ELF-1 (cell line): ENCODE measurements at regions not wholly inside any gene's neighbourhood (a gene's known extent, or its start where the extent isn't known, plus 50 kb on each side); places are given as distances from the start of the nearest gene placed in this dataset.

Experiments used
- DNase-seq: peaks from one replicate; pipeline ENCODE4 v3.0.0-alpha.2; 2016; ENCODE audit warnings: low read depth, low spot score

GRCh38 chr17:72407931-72408330 is 287.1 kb downstream of the SOX9 start:
- DNase-seq = no peak

DNA sequence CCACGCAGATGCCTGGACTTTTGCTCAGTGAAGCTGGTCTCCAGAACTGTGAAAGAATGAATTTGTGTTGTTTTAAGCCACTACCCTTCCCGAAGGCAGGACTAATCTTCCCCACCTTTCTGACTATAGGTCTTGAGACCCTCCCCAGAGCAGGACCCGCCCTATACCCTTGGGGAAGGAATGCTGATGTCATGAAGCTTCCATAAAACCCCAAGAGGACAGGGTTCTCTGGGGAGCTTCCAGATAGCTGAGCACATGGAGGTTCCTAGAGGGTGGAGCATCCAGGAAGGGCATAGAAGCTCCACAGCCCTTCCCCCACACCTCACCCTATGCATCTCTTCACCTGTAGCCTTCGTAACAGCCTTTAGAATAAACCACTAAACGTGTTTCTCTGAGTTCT is 287.8 kb downstream of the SOX9 start:
- DNase-seq = no peak

DNA sequence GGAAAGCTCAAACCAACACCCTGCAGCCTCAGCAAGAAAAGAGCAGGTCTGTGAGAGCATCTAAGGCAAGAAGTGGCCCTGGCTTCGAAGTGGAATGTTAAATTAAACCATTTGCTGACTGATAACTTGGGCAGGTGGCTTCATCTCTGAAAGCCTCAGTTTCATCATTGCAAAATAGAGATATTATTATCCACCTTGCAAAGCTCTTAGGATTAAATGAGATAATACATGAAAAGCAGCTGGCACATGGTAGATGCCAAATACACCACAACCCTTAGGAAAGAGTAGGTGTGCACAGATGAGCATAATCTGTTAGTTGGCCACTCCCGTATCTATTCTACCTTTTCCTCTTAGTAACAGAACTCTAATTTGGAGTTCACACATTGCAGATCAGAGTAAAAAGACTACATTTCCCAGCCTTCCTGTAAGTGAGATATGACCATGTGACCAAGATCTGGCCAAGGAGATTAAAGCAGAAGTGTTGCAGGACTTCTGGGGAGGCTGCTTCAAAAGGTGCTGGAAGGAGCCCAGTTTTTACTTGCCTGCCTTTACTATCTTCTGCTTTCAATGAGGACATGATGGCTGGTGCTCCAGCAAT is 288.7 kb downstream of the SOX9 start:
- no peak for DNase-seq

GRCh38 chr17:72411124-72411563 is 290.3 kb downstream of the SOX9 start:
- DNase-seq = no peak

DNA sequence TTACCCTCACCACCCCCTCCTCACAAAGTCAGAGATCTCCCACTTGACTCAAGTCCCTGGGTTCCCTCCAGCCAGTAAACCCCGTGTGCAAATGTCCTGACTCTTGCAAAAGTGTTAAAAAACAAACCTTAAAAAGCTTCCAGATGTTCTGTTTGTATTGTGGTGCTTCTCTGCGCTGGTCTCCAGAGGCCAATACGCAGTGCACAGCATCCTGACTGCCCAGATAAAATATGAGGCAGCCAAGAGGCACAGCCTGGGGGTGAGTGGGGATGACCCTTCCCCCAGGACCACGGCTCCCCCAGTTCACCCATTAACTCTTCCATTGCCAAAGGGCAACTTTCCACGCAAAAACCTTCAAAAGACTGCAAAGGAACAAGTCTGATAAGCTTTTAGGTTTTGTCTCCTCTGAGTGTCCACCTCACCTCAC is 291.8 kb downstream of the SOX9 start:
- no peak for DNase-seq

- no peak for DNase-seq
Observed at GRCh38 chr17:72413077-72414031, 292.5 kb downstream of the SOX9 start.

DNA sequence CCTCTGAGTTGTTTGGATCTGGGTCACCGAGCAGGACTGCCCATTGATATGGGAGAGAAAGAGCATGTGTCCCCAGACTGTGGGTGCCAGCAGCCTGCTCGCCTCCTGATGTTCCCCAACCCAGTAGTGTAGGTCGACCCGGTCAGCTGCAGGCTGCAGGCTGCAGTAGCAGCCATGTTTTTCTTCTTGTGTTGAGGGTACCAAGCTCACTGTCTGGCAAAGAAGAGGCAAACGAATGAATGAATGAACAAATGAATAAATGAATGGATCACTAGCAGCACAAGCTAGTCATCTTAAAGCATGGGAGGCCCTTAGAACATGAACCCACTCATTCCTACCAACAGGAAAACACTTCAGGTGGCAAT is 293.2 kb downstream of the SOX9 start:
- no peak for DNase-seq

DNA sequence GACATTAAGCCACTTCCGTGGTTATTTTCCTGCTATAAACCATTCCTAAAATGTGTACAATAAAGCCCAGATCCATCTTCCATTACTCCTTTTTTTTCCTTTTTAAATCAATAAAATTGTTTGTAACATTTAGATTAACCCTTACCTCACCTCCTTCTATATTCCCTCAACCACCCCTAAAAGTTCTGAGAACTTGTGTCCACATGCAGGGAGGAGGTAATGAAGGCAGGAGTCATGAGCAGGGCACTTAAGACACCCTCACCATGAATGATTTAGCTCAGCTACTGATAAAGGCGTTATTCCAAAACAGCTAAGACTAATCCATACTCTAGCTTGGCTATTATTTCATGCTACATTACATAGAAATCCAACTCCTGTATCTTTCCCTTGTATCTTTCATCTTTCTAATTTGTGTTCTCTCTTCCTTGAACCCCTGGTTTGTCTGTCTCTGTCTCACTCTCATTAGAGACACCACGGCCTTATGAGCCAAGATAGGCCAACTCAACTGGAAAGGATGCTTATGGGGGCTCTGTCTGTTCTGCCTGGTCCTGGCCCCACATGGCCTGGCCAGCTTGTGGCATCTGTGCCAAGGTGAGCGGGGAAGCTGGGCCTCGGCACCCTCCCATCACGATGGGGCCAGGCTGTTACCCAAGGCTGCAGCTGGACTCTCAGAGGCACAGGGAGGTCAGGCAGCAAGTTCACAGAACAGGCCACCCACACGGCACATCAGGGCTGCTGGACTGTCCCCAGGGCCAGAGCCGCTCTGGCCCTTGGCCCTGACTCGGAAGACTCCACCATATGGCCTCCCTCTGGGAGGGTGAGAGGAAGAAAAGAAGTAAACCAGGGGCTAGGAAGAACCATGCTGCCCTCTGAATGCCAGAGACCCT is 294.4 kb downstream of the SOX9 start:
- DNase-seq = no peak

DNA sequence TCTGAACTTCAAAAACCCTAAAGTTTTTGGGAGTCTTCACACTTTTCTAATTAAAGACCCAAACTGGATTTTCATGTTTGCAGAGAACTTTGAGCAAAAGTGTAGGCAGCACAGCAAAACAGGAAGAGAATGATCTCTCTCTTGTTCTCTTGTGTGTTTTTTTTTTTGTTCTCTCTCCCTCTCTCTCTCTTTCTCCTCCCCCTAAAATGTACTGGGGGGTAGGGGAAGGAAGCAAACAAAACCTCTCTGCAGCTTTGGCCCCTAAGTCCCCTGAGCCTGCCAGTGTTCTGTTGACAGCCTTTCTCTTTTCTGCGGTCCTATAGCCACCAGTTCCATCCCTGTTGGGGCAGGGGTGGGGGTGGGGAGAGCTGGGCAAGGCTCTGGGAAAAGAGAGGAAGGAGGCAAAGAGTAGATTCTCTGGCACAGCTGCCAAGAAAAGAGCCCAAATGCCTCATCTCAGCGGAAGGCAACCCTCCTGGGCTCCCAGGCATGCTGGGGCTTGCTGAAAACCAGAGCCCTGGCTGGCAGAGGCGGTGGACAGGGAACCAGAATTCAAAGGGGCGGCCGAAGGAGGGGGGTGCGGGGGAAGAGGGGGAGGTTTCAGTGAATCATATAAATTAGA is 295.3 kb downstream of the SOX9 start:
- no peak for DNase-seq

DNA sequence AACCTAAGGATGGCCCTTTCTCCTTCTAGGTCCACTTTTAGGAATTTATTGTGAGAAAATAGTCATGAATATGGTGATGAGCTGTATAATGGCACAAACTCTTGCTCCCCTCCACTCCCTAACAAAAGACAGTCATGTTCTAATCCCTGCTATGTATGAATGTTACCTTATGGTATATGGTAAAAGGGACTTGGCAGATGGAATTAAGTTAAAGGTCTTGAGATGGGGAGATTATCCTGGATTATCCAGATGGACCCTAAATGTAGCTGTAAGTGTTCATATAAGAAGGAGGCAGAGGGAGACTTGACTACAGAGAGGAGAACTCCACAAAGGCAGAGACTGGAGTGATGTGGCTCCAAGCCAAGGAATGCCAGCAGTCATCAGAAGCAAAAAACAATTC is 296.1 kb downstream of the SOX9 start:
- no peak for DNase-seq

- no peak for DNase-seq
Observed at GRCh38 chr17:72417627-72418026, 296.8 kb downstream of the SOX9 start.

DNA sequence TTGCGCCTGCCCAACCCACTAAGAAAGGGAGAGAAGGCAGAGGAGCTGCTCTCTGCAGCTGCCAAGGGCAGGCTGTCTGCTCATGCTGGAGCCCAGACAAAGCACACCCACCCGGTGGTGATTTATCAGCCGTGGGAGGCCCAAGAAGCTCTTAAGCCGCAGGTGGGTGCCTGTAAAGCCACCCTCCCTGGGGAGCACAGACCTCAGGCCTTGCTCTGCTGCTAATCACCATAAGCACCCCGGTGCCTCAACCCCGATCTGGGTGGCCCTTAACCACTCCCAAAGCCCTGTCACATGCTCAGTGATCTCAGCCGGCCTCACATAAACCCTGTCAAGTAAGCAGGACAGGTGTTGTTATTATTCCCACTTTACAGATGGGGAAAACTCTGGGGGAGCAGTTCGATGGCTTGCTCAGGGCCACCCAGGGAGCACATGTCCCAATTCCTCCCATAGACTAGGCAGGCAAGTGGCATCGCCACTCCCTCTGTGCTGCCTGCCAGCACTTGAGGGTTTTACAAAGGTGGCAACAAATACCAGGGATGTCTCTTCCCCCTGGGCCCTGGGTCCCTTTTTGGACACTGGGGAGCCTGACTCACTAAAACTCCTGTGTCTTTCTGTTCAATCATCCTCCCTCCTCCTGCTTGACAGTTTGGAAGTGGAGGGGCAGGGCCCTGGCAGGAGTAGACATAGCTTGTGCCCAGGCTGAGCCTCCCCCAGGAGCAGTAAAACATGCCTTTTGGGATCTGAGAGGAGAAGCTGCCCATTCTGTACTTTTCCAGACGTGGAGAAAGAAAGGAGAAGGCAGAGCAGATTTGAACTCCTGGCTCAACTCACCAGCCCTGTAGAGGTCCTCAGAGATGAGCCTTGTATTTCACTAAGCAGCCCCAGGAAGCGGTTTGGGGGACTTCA is 299.3 kb downstream of the SOX9 start:
- DNase-seq = no peak

DNA sequence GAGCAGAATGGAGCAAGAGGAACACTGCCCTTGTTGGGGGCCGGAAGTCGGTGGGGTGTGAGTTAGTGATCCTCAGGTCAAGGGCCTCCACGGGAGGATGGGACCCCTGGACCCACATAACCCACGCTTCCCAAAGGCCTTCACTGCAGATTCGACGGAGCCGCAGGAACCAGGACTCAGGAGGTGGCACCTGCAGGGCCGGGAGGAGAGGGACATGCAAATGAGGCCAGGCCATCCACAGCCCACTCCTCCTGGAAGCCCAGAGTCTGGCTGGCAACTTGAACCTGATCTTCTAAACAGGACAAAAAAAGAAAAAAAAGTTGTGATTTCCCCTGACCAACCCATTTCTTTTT is 299.9 kb downstream of the SOX9 start:
- DNase-seq = no peak

GRCh38 chr17:72421128-72422092 is 300.6 kb downstream of the SOX9 start:
- peak; percentile 81 for DNase-seq

DNA sequence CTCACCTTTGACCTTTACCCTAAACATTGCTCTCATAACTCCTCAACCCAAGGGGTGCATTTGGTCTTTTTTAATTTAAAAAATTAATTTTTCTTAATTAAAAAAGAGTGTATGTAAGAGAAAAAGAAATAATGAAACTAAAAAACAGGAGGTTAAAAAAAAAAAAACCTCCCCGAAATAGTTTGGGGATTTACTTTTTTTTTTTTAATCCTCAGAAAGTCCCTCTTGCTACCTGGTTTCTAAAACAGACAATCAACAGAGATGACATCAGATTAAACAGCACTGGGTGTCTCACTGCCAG is 301.3 kb downstream of the SOX9 start:
- no peak for DNase-seq

DNA sequence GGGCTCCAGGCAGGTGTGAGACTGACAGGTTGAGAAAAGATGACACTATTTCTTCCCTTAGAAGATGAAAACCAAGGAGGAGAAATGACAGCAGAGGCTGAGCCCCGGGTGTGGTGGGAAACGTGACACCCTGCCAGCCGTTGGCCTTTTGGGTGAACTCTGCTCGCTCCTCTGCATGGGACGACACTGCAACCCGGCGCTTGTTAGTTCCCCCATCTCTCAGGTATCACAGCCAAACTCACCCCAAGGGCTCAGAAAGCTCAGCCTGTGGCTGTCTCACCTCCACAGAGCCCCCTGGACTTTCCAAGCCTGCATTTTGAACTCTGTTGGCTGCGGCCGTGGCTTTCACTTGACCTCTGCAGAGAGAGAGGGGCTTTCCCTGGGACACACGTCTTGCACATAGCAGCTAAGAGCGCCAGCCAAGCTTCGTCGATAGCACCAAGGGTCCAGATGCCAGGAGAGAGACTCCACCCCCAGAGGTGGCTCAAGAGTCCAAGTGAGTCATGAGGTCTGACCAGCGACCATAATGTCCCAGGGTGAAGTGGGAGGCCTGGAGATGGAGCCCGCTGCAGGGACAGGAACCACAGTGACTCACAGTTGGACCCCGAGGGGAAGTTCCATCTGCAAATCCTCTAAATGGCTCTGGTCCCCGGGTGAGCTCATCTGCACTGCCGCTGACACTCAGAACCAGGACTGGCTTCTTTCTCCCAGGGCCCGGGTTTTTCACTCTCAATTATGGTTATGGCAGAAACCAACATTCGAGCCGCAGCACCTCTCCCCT is 301.9 kb downstream of the SOX9 start:
- peak; percentile 76 for DNase-seq

- DNase-seq = no peak
Observed at GRCh38 chr17:72423286-72423589, 302.4 kb downstream of the SOX9 start.

GRCh38 chr17:72423718-72424117 is 302.9 kb downstream of the SOX9 start:
- no peak for DNase-seq

DNA sequence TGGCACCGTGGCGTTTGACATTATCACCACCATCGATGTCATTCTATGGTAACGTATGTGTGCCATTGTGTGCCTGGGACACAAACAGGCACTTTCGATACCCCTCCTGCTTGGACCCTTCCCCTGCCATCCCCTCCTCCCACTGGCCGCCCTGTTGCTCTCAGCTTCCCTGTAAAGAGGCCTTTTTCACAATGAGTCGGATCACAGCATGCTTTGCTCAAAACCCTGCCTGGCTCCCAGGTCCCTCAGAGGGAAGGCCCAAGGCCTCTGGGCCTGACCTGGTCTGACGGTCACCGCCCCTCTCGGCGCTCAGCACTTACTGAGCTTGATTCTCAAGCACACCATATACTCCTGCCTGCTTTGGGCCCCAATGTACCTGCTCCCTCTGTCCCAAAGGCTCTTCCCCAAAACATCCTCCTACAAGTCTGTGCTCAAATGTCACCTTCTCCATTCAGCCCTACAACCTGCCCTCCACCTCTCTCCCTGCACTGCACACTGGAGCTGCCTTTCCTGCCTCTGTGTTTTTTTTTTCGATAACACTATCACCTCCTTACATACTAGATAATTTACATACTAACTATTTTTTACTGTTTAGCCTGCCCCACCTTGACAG is 303.8 kb downstream of the SOX9 start:
- no peak for DNase-seq
